NAMALWA (cell line): ENCODE measurements at regions not wholly inside any gene's neighbourhood (a gene's known extent, or its start where the extent isn't known, plus 50 kb on each side); places are given as distances from the start of the nearest gene placed in this dataset.
"Not testable (repeated sequence)": the region's sequence is repeated elsewhere in the genome, so short reads cannot be mapped to it uniquely, and the experiment has no call there.

Experiments used
- DNase-seq: peaks from one replicate; pipeline ENCODE4 v3.0.0-alpha.2; 2015; ENCODE audit warnings: low spot score

- no peak for DNase-seq
These were observed 61.2 kb downstream of the VIP start for GRCh38 chr6:152811785-152812184.

GRCh38 chr6:152815230-152815872 lies 64.8 kb downstream of the VIP start:
- DNase-seq, result no peak

DNA sequence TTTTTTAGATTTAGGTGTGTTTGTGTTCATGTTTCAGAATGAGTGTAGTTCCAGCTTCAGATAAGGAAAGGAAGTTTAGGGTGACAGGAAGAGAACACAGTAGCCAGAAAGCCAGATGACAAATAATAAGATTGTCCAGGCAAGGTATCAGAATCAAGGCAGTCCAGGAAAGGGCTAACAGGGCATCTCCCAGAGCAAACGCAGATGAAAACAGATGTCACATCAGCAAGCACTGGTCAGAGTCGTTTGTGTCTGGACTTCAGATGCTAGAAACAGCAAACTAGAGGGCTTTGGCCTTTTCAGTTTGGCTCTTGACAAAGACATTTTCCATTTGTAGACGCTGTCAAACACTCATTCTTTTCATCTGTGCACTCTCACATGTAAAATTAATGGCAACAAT lies 65.5 kb downstream of the VIP start:
- DNase-seq, result no peak

- DNase-seq, result no peak
These were observed 70.9 kb downstream of the VIP start for GRCh38 chr6:152821525-152821924.

GRCh38 chr6:152824666-152825065 lies 74.1 kb downstream of the VIP start:
- DNase-seq, result no peak

DNA sequence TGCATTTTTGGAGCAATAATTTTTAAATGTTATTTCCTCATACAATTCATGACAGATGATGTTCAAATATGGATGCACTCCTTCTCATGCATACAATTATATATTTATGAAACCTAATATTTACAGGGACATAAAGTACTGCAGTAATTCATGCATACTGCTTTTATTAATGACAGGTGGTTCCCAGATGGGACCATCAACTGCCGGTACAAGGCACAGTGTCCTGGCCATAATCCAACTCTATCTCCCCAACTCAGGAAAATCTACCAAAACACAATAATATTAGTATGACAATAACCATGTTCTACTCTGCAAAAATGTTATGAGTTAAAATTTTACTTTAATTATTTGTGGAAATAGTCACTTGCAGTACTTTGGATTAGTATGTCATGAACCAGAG lies 77.8 kb downstream of the VIP start:
- DNase-seq, result no peak

- DNase-seq, result not testable (repeated sequence)
These were observed 83.8 kb downstream of the VIP start for GRCh38 chr6:152834366-152834765.

DNA sequence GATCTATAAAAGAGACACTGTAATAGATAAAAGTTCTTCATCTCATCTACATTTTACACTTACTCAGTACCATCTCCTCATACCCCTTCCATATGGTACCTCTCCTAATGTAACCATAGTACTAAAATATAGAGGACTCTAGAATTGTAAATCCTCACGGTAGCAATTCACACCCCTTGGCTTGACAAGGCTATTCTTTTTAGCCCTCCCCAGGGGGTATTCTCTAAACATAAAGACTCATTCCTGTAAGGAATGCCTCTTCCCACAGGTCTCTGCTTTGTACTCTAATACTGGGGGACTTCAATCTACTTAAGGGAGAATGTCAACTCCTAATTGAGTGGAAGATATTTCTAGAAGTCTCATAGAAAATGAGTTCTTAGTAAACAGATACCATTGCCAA lies 85.9 kb downstream of the VIP start:
- no peak for DNase-seq

DNA sequence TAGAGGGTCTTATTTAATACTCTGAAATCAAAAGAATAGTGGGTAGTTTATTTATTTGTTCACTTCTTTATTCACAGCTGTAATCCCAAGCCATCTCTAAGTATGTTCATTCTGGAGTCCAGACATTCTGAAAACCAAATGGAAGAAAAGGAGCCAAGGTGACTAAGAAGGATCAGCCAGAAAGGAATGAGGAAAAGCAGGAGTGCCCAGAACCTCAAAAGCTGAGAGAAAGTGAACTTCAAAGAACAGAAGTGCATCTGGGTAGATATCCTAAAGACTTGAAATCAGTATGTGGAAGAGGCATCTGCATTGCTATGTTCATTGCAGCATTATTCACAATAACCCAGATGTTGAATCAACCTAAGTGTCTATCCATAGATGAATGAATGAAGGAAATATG lies 94.8 kb downstream of the VIP start:
- DNase-seq, result no peak

DNA sequence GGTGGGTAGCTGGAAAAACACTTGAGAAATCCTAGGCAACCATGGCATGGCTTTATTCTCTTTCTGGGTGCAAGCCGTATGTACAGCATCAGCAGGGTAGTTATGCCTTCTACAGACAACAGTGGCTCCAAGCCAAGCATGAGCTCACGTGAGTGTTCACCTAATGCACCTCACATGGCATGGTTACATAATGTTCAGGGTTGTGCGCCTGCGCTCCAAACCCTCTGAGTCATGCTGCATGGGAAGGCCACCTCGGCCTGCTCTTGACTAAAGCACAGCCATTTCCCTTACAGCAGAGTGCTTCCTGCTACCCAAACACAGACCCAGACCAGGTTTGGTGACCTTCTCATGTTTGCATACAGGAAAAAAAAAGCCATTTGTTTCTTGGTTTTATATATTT lies 96.2 kb downstream of the VIP start:
- DNase-seq, result peak; percentile 4

GRCh38 chr6:152848919-152849318 lies 98.3 kb downstream of the VIP start:
- no peak for DNase-seq

DNA sequence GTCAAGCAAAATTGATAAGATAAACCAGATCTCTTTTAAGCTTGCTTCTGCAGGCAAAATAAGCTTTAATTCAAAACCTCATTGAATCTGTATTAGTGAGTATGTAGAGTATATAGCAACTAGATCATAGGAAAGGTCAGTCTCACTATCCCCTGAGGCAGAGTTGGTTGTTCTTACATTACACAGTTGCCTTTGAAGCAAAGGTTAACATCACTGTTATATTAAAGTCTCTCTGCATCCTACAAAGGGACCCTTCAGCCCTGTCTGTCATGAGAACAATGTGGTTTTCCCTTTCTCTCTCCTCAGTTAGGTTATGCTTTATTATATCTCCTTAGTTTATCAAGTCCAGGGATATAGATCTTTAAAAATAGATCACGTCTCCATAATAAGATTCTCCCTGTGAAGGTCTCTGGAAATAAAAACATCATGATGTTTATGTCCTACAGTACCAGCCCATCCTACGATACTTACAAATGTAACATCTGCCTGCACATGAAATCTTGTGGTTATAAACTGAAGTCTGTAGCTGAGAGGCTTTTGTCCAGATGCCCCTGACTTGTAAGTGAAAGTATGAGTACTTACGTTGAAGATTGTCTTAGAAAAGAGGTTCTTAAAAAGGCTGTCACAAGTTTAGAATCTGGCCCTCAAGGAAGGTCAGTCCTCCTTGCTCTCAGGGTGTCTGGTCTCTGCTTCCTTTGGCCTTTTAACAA lies 103.6 kb downstream of the VIP start:
- no peak for DNase-seq

- DNase-seq, result no peak
These were observed 107.5 kb downstream of the VIP start for GRCh38 chr6:152858141-152858540.

- DNase-seq, result no peak
These were observed 108.6 kb downstream of the VIP start for GRCh38 chr6:152859225-152859624.

- DNase-seq, result peak; percentile 82
These were observed 113.2 kb downstream of the VIP start for GRCh38 chr6:152863618-152864326.

DNA sequence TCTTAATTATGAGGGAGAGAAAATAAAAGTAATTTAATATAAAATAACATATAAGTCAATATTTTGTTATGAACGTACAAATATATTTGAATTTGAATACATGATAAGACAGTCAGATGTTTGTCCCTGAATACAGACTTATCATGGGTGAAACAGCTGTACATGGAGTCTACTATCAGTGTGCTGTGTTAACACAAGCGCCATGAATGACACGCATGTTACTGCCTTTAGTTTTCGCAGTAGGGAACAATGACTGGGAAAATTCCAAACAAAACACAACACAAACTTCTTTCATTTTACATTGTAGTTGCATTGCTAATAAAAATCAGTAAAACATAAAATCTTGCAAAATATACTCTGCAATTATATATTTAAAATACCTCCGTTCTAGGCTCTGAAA lies 108.6 kb downstream of the FBXO5 start:
- DNase-seq, result no peak

GRCh38 chr6:152874846-152875568 lies 107.8 kb downstream of the FBXO5 start:
- peak; percentile 7 for DNase-seq

DNA sequence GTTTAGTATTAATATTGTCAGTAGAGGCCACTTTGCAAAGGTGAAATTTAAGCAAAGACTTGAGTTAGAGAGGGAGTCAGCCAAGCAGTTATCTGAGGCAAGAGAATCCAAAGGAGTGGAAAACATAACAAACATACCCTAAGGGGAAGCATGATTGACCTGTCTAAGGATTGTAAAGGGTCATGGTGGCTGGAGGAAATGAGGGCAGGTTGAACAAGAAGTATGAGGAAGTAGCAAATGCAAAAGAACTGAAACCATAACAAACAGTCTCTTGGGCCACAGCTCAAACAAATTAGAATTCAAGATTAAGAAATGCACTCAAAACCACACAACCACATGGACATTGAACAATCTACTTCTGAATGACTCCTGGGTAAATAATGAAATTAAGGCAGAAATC lies 103.2 kb downstream of the FBXO5 start:
- DNase-seq, result no peak

- no peak for DNase-seq
These were observed 89.7 kb downstream of the FBXO5 start for GRCh38 chr6:152893187-152893586.

GRCh38 chr6:152896923-152897322 lies 85.9 kb downstream of the FBXO5 start:
- DNase-seq, result no peak

DNA sequence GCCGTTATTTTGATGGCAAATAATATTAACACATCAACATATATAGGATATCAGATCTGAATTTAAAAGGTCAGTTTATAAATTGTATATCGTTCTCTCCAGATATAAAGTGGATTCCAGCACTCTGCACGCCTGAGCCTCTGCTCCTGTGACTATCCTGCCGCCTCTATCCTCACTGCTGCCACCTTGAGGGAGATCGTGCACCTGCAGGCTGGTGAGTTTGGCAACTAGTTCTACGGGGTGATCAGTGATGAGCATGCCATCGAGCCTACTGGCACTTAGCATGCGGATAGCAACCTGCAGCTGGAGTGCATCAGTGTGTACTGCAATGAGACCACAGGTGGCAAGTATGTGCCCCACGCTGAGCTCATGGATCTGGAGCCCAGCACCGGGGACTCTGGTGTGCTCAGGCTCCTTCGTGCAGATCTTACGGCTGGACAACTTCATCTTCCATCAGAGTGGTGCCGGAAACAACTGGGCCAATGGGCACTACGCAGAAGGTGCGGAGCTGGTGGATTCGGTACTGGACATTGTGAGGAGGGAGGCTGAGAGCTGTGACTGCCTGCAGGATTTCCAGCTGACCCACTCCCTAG lies 84.9 kb downstream of the FBXO5 start:
- peak; percentile 81 for DNase-seq

- DNase-seq, result no peak
These were observed 78.2 kb downstream of the FBXO5 start for GRCh38 chr6:152904678-152905077.
